ENCODE measurements at regions not wholly inside any gene's neighbourhood (a gene's known extent, or its start where the extent isn't known, plus 50 kb on each side); places are given as distances from the start of the nearest gene placed in this dataset.
"Not testable (repeated sequence)": the region's sequence is repeated elsewhere in the genome, so short reads cannot be mapped to it uniquely, and the experiment has no call there.

DNA sequence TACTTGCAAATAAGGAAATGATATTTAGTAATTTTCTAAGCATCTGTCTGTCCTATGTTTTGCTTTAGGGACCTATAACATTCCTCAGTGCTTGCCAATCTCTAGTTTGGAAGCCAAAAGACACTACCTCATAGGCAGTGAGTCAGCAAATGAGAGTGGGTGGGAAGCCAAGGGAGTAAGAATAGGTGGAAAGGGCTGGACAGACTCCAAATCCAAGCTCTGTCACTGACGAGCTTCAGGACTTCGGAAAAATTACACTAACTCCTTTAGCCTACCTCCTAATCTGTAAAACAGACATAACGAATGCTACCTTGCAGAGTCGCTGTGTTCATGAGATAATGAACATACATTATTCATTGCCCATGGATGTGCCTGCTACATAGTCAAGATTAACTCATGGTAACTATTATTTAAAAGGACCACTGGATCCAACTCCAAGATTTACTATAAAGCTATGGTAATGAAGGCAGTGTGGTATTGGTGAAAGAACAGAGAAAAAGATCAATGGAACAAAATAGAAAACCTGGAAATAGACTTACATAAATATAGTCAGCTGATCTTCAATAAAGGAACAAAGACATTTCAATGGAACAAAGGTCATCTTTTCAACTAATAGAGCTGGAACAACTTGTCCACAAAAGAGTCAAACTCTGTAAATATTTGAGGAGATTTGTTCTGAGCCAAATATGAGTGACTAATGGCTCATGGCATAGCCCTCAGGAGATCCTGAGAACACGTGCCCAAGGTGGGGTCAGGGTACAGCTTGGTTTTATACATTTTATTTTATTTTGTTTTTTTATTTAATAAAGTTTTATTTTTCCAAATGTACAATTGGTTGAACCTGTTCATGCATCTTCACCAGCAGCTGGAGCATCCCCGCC is 64.1 kb downstream of the FAM50B start:
- no peaks in the 10 kb centered on the region for H3K36me3 ChIP-seq (ENCODE audit: control insufficient read depth, insufficient read depth, low read length)
- peak overlapping the region; percentile 79 for H3K27ac ChIP-seq (ENCODE audit: low read depth, low read length)
- H3K4me3 ChIP-seq (ENCODE audit: low read length), result no peak overlapping the region
- no peak overlapping the region for H3K9ac ChIP-seq (ENCODE audit: low read length)
- H3K27me3 ChIP-seq (ENCODE audit: control insufficient read depth, insufficient read depth, low read length), result no peaks in the 10 kb centered on the region
- peaks cover 26% of the 10 kb centered on the region for H3K4me1 ChIP-seq (ENCODE audit: control insufficient read depth, insufficient read depth, low read length)

DNA sequence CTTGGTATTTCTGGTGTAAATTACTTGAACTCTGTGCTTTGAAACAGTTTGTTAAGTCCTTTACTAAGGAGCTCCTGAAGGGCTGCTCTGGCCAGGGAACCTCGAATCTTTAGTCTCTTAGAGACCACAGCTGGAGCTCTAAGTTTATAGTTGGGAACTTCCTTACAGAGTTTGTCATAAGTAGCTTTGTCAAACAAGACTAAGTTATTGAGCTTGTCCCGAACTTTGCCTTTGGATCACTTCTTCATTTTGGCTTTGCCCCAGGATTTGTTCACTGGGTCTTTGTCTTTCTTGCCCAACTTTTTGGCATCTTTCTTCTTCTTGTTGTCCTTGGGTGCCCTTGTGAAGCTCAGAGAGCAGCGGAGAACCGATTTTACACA is 64.8 kb downstream of the FAM50B start:
- H3K27ac ChIP-seq (ENCODE audit: low read depth, low read length), result no peak overlapping the region

DNA sequence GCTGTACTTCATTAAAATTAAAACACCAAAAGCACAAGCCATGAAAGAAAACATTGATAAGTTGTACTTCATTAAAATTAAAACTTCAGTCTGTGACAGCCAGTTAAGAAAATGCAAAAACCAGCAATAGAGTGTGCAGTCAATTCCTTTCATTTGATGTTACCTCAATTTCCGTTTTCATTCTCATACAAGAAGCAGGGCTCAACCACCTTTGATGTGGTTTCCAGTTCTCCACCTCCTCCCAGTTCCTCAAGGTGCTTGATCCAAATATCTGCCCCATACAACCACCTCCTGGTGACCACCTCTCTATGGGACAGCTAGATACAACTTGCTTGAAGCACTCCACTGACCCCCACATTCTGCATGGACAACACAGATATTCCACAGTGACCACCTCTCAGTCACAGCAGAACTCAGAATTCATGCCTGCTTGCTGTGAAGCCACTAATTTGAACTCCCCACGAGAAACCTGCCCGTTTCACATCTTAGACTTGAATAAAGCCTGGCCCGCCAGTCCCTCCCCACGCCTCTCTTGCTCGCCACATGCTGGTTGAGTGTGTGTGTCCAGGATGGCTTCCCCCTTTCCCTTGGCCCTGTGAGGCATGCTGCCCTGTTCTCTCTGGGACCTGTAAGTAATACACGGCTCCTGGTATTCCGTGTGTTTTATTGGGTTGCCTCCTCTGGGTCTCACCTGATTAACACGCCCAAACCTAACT is 66.1 kb downstream of the FAM50B start:
- no peak overlapping the region for H3K27ac ChIP-seq (ENCODE audit: low read depth, low read length)
- peaks cover 26% of the 10 kb centered on the region for H3K4me1 ChIP-seq (ENCODE audit: control insufficient read depth, insufficient read depth, low read length)

More for the DNA sequence above, 64.8 kb downstream of the FAM50B start:
- no peaks in the 10 kb centered on the region for H3K27me3 ChIP-seq (ENCODE audit: control insufficient read depth, insufficient read depth, low read length)
- no peak overlapping the region for H3K9ac ChIP-seq (ENCODE audit: low read length)
- H3K4me1 ChIP-seq (ENCODE audit: control insufficient read depth, insufficient read depth, low read length), result peaks cover 26% of the 10 kb centered on the region
- no peak overlapping the region for H3K4me3 ChIP-seq (ENCODE audit: low read length)
- no peaks in the 10 kb centered on the region for H3K36me3 ChIP-seq (ENCODE audit: control insufficient read depth, insufficient read depth, low read length)

DNA sequence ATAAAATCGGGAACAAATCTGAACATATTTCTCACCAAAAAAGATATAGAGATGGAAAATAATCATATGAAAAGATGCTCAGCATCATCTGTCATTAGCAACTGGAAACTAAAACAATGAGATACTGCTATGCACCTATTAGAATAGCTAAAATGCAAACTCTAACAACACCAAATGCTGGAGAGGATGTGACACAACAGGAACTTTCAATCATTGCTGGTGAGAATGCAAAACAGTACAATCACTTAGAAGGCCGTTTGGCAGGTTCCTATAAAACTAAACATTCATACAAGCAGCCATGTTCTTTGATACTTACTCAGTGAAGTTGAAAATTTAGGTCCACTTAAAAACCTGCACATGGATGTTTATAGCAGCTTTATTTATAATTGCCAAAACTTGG is 67.0 kb downstream of the FAM50B start:
- Histone ChIP-seq H3K36me3 (ENCODE audit: control insufficient read depth, insufficient read depth, low read length) (no peaks in the 10 kb centered on the region), H3K4me1 (ENCODE audit: control insufficient read depth, insufficient read depth, low read length) (peaks cover 24% of the 10 kb centered on the region), H3K27ac (ENCODE audit: low read depth, low read length) (no peak overlapping the region), H3K9ac (ENCODE audit: low read length) (no peak overlapping the region), H3K27me3 (ENCODE audit: control insufficient read depth, insufficient read depth, low read length) (no peaks in the 10 kb centered on the region), H3K4me3 (ENCODE audit: low read length) (no peak overlapping the region)

More for the DNA sequence above, 66.1 kb downstream of the FAM50B start:
- Histone ChIP-seq H3K4me3 (ENCODE audit: low read length) (no peak overlapping the region), H3K27me3 (ENCODE audit: control insufficient read depth, insufficient read depth, low read length) (no peaks in the 10 kb centered on the region), H3K36me3 (ENCODE audit: control insufficient read depth, insufficient read depth, low read length) (no peaks in the 10 kb centered on the region), H3K9ac (ENCODE audit: low read length) (no peak overlapping the region)

DNA sequence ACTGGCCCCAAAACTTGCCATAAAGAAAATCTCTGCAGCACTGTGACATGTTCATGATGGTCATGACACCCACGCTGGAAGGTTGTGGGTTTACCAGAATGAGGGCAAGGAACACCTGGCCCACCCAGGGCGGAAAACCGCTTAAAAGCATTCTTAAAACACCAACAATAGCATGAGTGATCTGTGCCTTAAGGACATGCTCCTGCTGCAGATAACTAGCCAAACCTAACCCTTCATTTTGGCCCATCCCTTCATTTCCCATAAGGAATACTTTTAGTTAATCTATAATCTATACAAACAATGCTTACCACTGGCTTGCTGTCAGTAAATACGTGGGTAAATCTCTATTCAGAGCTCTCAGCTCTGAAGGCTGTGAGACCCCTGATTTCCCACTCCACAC is 67.6 kb downstream of the FAM50B start:
- not testable (repeated sequence) for H3K9ac ChIP-seq (ENCODE audit: low read length); H3K27me3 ChIP-seq (ENCODE audit: control insufficient read depth, insufficient read depth, low read length); H3K36me3 ChIP-seq (ENCODE audit: control insufficient read depth, insufficient read depth, low read length); H3K27ac ChIP-seq (ENCODE audit: low read depth, low read length); H3K4me3 ChIP-seq (ENCODE audit: low read length)
- peaks cover 18% of the 10 kb centered on the region for H3K4me1 ChIP-seq (ENCODE audit: control insufficient read depth, insufficient read depth, low read length)

DNA sequence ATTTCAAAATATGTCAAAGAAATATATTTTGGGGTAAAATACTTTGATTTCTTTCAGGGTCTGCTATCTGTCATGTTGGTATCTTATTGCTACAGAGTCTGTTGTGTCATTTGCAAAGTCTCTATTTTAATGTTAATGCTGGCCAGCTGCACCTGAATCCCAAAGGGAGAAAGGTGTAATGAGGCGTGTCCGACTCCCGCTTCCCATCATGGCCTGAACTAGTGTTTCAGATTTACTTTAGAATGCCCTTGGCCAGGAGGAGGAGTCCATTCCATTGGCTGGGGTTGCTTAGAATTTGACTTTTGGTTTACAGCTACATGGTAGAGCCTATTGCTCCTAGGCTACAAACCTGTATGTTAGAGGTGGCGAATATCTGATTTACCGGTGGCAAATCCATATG is 69.3 kb downstream of the FAM50B start:
- Histone ChIP-seq H3K27me3 (ENCODE audit: control insufficient read depth, insufficient read depth, low read length) (no peaks in the 10 kb centered on the region), H3K4me1 (ENCODE audit: control insufficient read depth, insufficient read depth, low read length) (peaks cover 1% of the 10 kb centered on the region), H3K36me3 (ENCODE audit: control insufficient read depth, insufficient read depth, low read length) (no peaks in the 10 kb centered on the region), H3K4me3 (ENCODE audit: low read length) (no peak overlapping the region), H3K9ac (ENCODE audit: low read length) (no peak overlapping the region), H3K27ac (ENCODE audit: low read depth, low read length) (no peak overlapping the region)

DNA sequence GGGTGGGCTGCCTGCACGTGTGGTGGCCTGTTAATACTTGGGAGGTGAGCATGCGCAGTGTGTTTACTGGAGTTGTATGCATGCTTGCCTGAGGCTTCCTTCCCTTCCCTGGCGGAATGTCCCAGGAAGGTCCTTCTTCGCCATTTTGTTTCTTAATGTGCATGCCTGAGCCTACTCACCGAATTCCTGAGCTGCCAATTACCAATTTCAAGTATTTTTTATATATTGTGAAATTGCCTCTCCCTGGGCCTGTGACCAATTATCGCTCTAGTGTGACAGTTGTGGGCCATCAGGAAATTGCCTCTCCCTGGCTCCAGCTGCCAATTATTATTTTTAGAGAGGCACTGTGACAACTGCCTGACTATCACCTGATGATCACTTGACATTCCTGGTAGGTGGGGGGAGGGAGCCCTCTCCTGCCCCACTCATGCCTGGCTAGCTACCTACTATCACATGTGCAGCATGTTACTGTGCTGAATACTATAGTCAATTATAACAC is 70.0 kb downstream of the FAM50B start:
- Histone ChIP-seq H3K9ac (ENCODE audit: low read length) (no peak overlapping the region), H3K4me3 (ENCODE audit: low read length) (no peak overlapping the region), H3K27ac (ENCODE audit: low read depth, low read length) (no peak overlapping the region), H3K4me1 (ENCODE audit: control insufficient read depth, insufficient read depth, low read length) (no peaks in the 10 kb centered on the region), H3K27me3 (ENCODE audit: control insufficient read depth, insufficient read depth, low read length) (no peaks in the 10 kb centered on the region), H3K36me3 (ENCODE audit: control insufficient read depth, insufficient read depth, low read length) (no peaks in the 10 kb centered on the region)

DNA sequence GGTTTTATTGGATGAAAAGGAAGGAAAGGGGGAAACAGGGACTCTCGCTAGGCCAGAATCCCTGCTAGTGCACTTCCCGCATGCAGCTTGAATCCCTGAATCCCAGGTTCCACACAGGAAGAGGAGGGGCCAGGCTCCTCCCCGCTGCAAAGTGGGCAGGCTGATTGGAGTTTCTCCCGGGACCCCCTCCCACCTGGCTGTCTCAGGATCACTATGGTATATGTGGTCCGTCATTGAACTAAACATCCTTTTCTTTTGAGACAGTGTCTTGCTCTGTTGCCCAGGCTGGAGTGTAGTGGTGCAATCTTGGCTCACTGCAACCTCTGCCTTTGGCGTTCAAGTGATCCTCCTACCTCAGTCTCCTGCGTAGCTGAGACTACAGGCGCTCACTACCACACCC is 70.7 kb downstream of the FAM50B start:
- H3K9ac ChIP-seq (ENCODE audit: low read length), result no peak overlapping the region
- no peak overlapping the region for H3K4me3 ChIP-seq (ENCODE audit: low read length)
- no peaks in the 10 kb centered on the region for H3K36me3 ChIP-seq (ENCODE audit: control insufficient read depth, insufficient read depth, low read length)
- no peak overlapping the region for H3K27ac ChIP-seq (ENCODE audit: low read depth, low read length)
- no peaks in the 10 kb centered on the region for H3K4me1 ChIP-seq (ENCODE audit: control insufficient read depth, insufficient read depth, low read length)
- H3K27me3 ChIP-seq (ENCODE audit: control insufficient read depth, insufficient read depth, low read length), result no peaks in the 10 kb centered on the region

DNA sequence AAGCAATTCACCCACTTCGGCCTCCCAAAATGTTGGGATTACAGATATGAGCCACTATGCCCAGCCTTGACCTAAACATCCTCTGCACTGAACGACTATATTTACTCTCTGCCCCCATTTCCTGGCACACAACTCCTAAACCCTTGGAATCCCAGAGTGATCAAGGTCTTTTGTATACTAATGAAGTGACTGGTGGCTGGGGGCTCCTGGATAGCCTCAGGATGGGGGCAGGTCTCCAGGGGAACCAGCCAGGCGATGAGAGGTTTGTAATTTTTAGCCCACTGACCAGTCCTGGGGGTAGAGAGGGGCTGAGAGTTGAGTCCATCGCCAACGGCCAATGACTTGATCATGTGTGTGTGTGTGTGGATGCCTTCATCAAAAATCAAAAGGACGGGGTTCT is 71.1 kb downstream of the FAM50B start:
- Histone ChIP-seq H3K4me1 (ENCODE audit: control insufficient read depth, insufficient read depth, low read length) (no peaks in the 10 kb centered on the region), H3K4me3 (ENCODE audit: low read length) (no peak overlapping the region), H3K36me3 (ENCODE audit: control insufficient read depth, insufficient read depth, low read length) (no peaks in the 10 kb centered on the region), H3K9ac (ENCODE audit: low read length) (no peak overlapping the region), H3K27me3 (ENCODE audit: control insufficient read depth, insufficient read depth, low read length) (no peaks in the 10 kb centered on the region), H3K27ac (ENCODE audit: low read depth, low read length) (no peak overlapping the region)

DNA sequence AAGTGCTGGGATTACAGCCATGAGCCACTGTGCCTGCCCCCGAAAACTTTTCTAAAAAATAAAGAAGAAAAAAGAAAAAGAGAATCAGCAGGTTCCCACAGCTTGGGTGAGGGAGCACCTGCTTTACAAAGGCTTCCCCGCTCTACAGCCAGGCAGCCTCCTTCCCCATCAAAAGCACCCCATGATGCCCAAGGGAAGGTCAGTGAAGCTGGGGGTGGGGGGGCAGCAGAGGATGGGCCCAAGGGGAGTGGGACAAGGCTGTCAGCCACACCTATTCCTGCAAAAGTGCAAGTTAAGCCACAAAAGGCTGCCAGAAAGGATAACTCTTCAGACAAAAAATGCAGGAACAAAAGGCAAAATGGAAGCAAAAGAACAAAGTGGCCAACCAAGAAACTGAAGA is 72.5 kb downstream of the FAM50B start:
- Histone ChIP-seq H3K4me3 (ENCODE audit: low read length) (no peak overlapping the region), H3K27me3 (ENCODE audit: control insufficient read depth, insufficient read depth, low read length) (no peaks in the 10 kb centered on the region), H3K36me3 (ENCODE audit: control insufficient read depth, insufficient read depth, low read length) (no peaks in the 10 kb centered on the region), H3K27ac (ENCODE audit: low read depth, low read length) (no peak overlapping the region), H3K4me1 (ENCODE audit: control insufficient read depth, insufficient read depth, low read length) (no peaks in the 10 kb centered on the region), H3K9ac (ENCODE audit: low read length) (no peak overlapping the region)

DNA sequence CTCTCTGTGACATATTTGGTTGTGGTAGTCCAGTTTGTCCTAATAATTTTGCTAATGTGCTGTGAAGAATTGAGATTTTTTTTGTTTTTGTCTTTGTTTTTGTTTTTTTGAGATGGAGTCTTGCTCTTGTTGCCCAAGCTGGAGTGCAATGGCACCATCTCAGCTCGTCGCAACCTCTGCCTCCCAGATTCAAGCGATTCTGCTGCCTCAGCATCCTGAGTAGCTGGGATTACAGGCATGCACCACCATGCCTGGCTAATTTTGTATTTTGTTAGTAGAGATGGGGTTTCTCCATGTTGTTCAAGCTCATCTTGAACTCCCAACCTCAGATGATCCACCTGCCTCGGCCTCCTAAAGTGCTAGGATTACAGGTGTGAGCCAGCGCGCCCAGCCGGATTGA is 73.4 kb downstream of the FAM50B start:
- H3K36me3 ChIP-seq (ENCODE audit: control insufficient read depth, insufficient read depth, low read length); H3K9ac ChIP-seq (ENCODE audit: low read length); H3K27ac ChIP-seq (ENCODE audit: low read depth, low read length); H3K4me1 ChIP-seq (ENCODE audit: control insufficient read depth, insufficient read depth, low read length); H3K4me3 ChIP-seq (ENCODE audit: low read length); H3K27me3 ChIP-seq (ENCODE audit: control insufficient read depth, insufficient read depth, low read length): not testable (repeated sequence)

DNA sequence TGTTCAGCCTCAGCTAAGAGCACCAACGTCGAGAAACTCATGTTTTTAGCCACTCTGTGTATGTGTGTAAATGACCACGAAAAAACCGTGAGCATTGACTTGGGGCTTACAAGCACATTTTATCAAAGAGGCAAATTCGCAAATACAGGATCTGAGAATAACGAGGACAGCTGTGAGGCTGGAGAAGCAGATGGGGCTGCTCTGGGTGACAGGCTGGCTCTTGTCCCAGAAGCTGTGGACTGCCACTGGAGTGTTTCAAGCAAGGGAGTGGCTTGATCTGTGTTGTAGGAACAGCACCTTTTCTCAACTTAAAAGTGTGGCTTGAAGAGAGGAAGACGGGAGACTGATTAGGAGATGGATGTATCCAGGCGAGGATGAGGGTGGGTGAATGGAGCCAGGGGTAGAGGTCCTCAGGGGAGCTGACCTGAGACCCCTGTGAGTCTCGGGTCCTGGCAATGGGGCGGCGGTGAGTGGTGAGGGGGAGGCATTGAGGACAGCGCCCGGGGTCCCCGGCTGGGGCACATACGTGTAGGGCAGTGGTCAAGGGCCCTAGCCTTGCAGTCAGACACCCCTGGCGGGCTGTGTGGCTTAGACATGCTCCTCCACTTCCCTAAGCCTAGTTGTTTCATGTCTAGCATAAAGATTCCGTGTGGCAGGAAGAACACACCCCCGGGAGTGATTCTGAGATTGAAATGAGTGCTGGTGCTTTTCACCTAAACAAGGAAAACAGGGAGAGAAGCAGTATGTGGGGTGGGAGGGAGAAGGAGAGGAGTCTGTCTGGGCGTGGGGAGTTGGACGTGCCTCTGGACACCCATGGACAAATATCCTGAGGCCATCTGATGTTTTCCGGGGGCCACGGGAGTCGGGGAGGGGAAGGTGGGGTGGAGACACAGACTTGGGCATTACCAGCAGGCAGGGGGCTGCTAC is 76.3 kb downstream of the FAM50B start:
- not testable (repeated sequence) for H3K27me3 ChIP-seq (ENCODE audit: control insufficient read depth, insufficient read depth, low read length); H3K9ac ChIP-seq (ENCODE audit: low read length); H3K4me1 ChIP-seq (ENCODE audit: control insufficient read depth, insufficient read depth, low read length); H3K4me3 ChIP-seq (ENCODE audit: low read length); H3K36me3 ChIP-seq (ENCODE audit: control insufficient read depth, insufficient read depth, low read length)
- H3K27ac ChIP-seq (ENCODE audit: low read depth, low read length), result peak overlapping the region; percentile 24
